ENCODE measurements at regions not wholly inside any gene's neighbourhood (a gene's known extent, or its start where the extent isn't known, plus 50 kb on each side); places are given as distances from the start of the nearest gene placed in this dataset.
"Not testable (repeated sequence)": the region's sequence is repeated elsewhere in the genome, so short reads cannot be mapped to it uniquely, and the experiment has no call there.

- Histone ChIP-seq H3K27me3 (ENCODE audit: control insufficient read depth, insufficient read depth, low read length) (no peaks in the 10 kb centered on the region), H3K4me1 (ENCODE audit: control insufficient read depth, insufficient read depth, low read length) (no peaks in the 10 kb centered on the region), H3K27ac (ENCODE audit: low read length) (no peak overlapping the region), H3K36me3 (ENCODE audit: control insufficient read depth, insufficient read depth, low read length) (no peaks in the 10 kb centered on the region), H3K9me3 (ENCODE audit: control insufficient read depth, insufficient read depth, low read length) (no peaks in the 10 kb centered on the region), H3K4me3 (ENCODE audit: low read length) (no peak overlapping the region)
- no CpG with 5 or more reads among the region's 2 CpGs for WGBS (ENCODE audit: insufficient coverage, insufficient read length)
- DNase-seq (ENCODE audit: low read depth, low spot score) = no peak
Measured at GRCh38 chr10:8273749-8274148, 219.3 kb downstream of the GATA3 start.

GRCh38 chr10:8275911-8276310 is 221.4 kb downstream of the GATA3 start:
- Histone ChIP-seq H3K4me3 (ENCODE audit: low read length) (no peak overlapping the region), H3K9me3 (ENCODE audit: control insufficient read depth, insufficient read depth, low read length) (no peaks in the 10 kb centered on the region), H3K36me3 (ENCODE audit: control insufficient read depth, insufficient read depth, low read length) (no peaks in the 10 kb centered on the region), H3K4me1 (ENCODE audit: control insufficient read depth, insufficient read depth, low read length) (no peaks in the 10 kb centered on the region), H3K27me3 (ENCODE audit: control insufficient read depth, insufficient read depth, low read length) (no peaks in the 10 kb centered on the region), H3K27ac (ENCODE audit: low read length) (no peak overlapping the region)
- no peak for DNase-seq (ENCODE audit: low read depth, low spot score)
- WGBS (ENCODE audit: insufficient coverage, insufficient read length) = no CpG with 5 or more reads among the region's 7 CpGs

DNA sequence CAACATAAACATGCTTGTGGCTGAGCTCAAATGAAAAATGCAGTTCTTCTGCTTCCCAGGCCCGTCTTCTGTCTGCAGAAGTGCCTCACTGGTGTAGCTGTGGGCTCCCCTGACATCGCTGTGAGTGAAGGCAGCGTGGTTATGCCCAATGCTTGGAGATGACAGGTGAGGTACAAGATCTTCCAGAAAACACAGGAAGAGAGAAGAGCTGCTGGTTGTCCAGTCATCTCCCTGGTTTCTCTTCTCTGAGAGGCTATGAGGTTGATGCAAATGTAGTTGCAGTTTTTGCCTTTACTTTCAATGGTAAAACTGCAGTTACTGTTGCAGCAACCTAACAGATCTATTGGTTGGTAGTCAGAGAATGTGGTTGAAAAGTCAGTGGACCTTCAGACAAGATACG is 223.6 kb downstream of the GATA3 start:
- no peaks in the 10 kb centered on the region for H3K36me3 ChIP-seq (ENCODE audit: control insufficient read depth, insufficient read depth, low read length)
- H3K27me3 ChIP-seq (ENCODE audit: control insufficient read depth, insufficient read depth, low read length) = no peaks in the 10 kb centered on the region
- no peaks in the 10 kb centered on the region for H3K4me1 ChIP-seq (ENCODE audit: control insufficient read depth, insufficient read depth, low read length)
- no peak for DNase-seq (ENCODE audit: low read depth, low spot score)
- whole genome bisulfite sequencing (ENCODE audit: insufficient coverage, insufficient read length) = no CpG with 5 or more reads among the region's 4 CpGs
- H3K9me3 ChIP-seq (ENCODE audit: control insufficient read depth, insufficient read depth, low read length) = no peaks in the 10 kb centered on the region
- no peak overlapping the region for H3K27ac ChIP-seq (ENCODE audit: low read length)
- no peak overlapping the region for H3K4me3 ChIP-seq (ENCODE audit: low read length)

DNA sequence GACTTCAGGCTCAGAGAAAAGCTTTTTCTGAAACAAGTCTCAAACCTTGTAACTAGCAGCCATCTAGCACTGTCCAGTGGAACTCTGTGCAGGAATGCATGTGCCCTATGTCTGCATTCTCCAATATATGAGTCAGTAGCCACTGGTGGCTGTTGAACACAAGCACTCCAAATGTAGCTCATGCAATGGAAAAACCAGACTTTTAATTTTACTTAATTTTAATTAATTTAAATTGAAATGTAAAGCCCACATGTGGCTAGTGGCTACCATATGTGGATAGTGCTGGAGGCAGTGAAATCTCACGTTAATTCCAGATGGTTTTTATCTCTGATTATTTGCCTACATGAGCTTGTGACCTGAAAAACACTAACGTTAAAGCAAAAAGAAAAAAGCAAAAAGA is 225.1 kb downstream of the GATA3 start:
- H3K4me1 ChIP-seq (ENCODE audit: control insufficient read depth, insufficient read depth, low read length) = no peaks in the 10 kb centered on the region
- no CpG with 5 or more reads among the region's 2 CpGs for WGBS (ENCODE audit: insufficient coverage, insufficient read length)

GRCh38 chr10:8280946-8281345 is 226.5 kb downstream of the GATA3 start:
- Histone ChIP-seq H3K36me3 (ENCODE audit: control insufficient read depth, insufficient read depth, low read length) (no peaks in the 10 kb centered on the region), H3K4me1 (ENCODE audit: control insufficient read depth, insufficient read depth, low read length) (no peaks in the 10 kb centered on the region), H3K27me3 (ENCODE audit: control insufficient read depth, insufficient read depth, low read length) (no peaks in the 10 kb centered on the region), H3K27ac (ENCODE audit: low read length) (no peak overlapping the region), H3K9me3 (ENCODE audit: control insufficient read depth, insufficient read depth, low read length) (no peaks in the 10 kb centered on the region), H3K4me3 (ENCODE audit: low read length) (no peak overlapping the region)
- DNase-seq (ENCODE audit: low read depth, low spot score) = no peak
- no CpG with 5 or more reads among the region's 7 CpGs for WGBS (ENCODE audit: insufficient coverage, insufficient read length)

More for the DNA sequence above, 225.1 kb downstream of the GATA3 start:
- H3K27me3 ChIP-seq (ENCODE audit: control insufficient read depth, insufficient read depth, low read length) = no peaks in the 10 kb centered on the region
- no peaks in the 10 kb centered on the region for H3K9me3 ChIP-seq (ENCODE audit: control insufficient read depth, insufficient read depth, low read length)
- DNase-seq (ENCODE audit: low read depth, low spot score) = no peak
- no peak overlapping the region for H3K4me3 ChIP-seq (ENCODE audit: low read length)
- H3K27ac ChIP-seq (ENCODE audit: low read length) = no peak overlapping the region
- H3K36me3 ChIP-seq (ENCODE audit: control insufficient read depth, insufficient read depth, low read length) = no peaks in the 10 kb centered on the region

DNA sequence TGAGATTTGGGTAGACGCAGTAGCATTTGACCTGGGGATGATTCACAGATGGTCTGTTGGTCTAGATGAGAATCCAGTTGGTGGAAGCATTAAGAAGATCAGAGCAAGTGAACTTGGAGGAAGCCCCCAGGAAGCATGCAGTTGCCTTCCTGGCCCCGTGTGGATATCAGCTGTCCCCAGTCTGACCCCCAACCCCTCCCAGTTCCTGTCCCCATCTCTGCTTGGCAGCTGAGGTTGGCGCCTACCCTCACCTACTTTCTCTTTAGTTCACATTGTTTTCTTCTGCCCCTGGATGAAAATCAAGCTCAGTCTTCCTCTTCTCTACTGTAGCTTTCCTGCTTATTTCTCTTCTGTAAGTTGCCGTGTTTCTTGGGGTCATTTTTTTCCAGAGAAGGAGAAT is 227.9 kb downstream of the GATA3 start:
- Histone ChIP-seq H3K4me3 (ENCODE audit: low read length) (no peak overlapping the region), H3K36me3 (ENCODE audit: control insufficient read depth, insufficient read depth, low read length) (no peaks in the 10 kb centered on the region), H3K9me3 (ENCODE audit: control insufficient read depth, insufficient read depth, low read length) (no peaks in the 10 kb centered on the region), H3K27me3 (ENCODE audit: control insufficient read depth, insufficient read depth, low read length) (no peaks in the 10 kb centered on the region), H3K27ac (ENCODE audit: low read length) (no peak overlapping the region), H3K4me1 (ENCODE audit: control insufficient read depth, insufficient read depth, low read length) (no peaks in the 10 kb centered on the region)
- no peak for DNase-seq (ENCODE audit: low read depth, low spot score)
- WGBS (ENCODE audit: insufficient coverage, insufficient read length) = no CpG with 5 or more reads among the region's 4 CpGs

GRCh38 chr10:8283166-8283905 is 228.8 kb downstream of the GATA3 start:
- Histone ChIP-seq H3K27me3 (ENCODE audit: control insufficient read depth, insufficient read depth, low read length) (no peaks in the 10 kb centered on the region), H3K4me1 (ENCODE audit: control insufficient read depth, insufficient read depth, low read length) (no peaks in the 10 kb centered on the region), H3K36me3 (ENCODE audit: control insufficient read depth, insufficient read depth, low read length) (no peaks in the 10 kb centered on the region), H3K9me3 (ENCODE audit: control insufficient read depth, insufficient read depth, low read length) (no peaks in the 10 kb centered on the region), H3K27ac (ENCODE audit: low read length) (no peak overlapping the region), H3K4me3 (ENCODE audit: low read length) (no peak overlapping the region)
- DNase-seq (ENCODE audit: low read depth, low spot score) = no peak
- 88% methylated on average over 1 of the region's 7 CpGs for WGBS (ENCODE audit: insufficient coverage, insufficient read length)

DNA sequence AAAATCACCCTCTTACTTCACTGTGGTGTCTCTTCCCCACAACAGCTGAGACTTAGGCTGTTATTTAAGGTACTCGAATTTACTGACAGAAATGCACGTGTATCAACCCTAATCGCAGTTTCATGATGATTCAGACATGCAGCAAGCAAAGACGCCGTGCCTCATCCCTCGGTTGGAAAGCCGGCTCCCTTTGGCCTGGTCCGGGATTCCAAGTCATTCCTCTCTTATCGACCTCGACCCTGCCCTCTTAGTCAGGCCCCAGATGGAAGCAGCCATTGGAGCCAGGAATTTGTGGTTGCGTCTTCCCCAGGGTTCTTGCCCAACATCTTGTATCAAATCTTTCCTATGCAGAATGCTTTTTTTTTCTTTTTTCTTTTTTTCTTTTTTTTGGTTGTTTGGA is 229.5 kb downstream of the GATA3 start:
- H3K27ac ChIP-seq (ENCODE audit: low read length) = no peak overlapping the region
- no CpG with 5 or more reads among the region's 11 CpGs for WGBS (ENCODE audit: insufficient coverage, insufficient read length)
- no peaks in the 10 kb centered on the region; the same call in 1 of the 2 replicates for H3K4me1 ChIP-seq (ENCODE audit: control insufficient read depth, insufficient read depth, low read length)
- no peaks in the 10 kb centered on the region for H3K9me3 ChIP-seq (ENCODE audit: control insufficient read depth, insufficient read depth, low read length)
- no peaks in the 10 kb centered on the region for H3K36me3 ChIP-seq (ENCODE audit: control insufficient read depth, insufficient read depth, low read length)
- no peak for DNase-seq (ENCODE audit: low read depth, low spot score)
- no peak overlapping the region for H3K4me3 ChIP-seq (ENCODE audit: low read length)
- H3K27me3 ChIP-seq (ENCODE audit: control insufficient read depth, insufficient read depth, low read length) = no peaks in the 10 kb centered on the region

GRCh38 chr10:8285970-8286369 is 231.5 kb downstream of the GATA3 start:
- no CpG with 5 or more reads among the region's 4 CpGs for WGBS (ENCODE audit: insufficient coverage, insufficient read length)
- H3K36me3 ChIP-seq (ENCODE audit: control insufficient read depth, insufficient read depth, low read length); H3K4me1 ChIP-seq (ENCODE audit: control insufficient read depth, insufficient read depth, low read length); DNase-seq (ENCODE audit: low read depth, low spot score); H3K27ac ChIP-seq (ENCODE audit: low read length); H3K4me3 ChIP-seq (ENCODE audit: low read length); H3K9me3 ChIP-seq (ENCODE audit: control insufficient read depth, insufficient read depth, low read length); H3K27me3 ChIP-seq (ENCODE audit: control insufficient read depth, insufficient read depth, low read length): not testable (repeated sequence)

DNA sequence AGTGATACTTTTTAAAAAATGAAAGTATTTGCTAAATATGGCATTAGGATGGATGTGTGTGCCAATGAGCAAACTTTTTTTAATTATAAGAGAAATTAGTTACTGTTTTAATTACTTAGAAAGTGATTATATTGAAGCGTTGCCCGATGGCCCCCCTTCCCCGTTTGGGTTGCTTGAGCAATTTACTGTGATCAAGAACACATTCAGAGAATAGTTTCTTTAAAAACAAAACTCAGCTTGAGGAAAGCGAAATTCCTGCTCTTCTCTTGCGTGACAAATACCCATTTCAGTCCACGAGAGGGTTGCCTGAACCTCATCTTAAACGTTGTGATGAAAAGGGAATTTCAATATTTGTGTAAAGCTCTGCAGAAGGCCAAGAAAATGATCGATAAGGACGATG is 234.1 kb downstream of the GATA3 start:
- no peak for DNase-seq (ENCODE audit: low read depth, low spot score)
- Histone ChIP-seq H3K27me3 (ENCODE audit: control insufficient read depth, insufficient read depth, low read length) (no peaks in the 10 kb centered on the region), H3K4me1 (ENCODE audit: control insufficient read depth, insufficient read depth, low read length) (no peaks in the 10 kb centered on the region; the same call in 1 of the 2 replicates), H3K9me3 (ENCODE audit: control insufficient read depth, insufficient read depth, low read length) (no peaks in the 10 kb centered on the region), H3K27ac (ENCODE audit: low read length) (no peak overlapping the region), H3K36me3 (ENCODE audit: control insufficient read depth, insufficient read depth, low read length) (no peaks in the 10 kb centered on the region), H3K4me3 (ENCODE audit: low read length) (no peak overlapping the region)
- WGBS (ENCODE audit: insufficient coverage, insufficient read length) = no CpG with 5 or more reads among the region's 9 CpGs

Data from iPS DF 6.9 (cell line).